HG03103 (cell line): ENCODE measurements at regions not wholly inside any gene's neighbourhood (a gene's known extent, or its start where the extent isn't known, plus 50 kb on each side); places are given as distances from the start of the nearest gene placed in this dataset.

ENCODE experiments used
- ATAC-seq: cut with Tn5 transposase; IDR thresholded peaks from one replicate; pipeline ENCODE4 v1.9.1; 2021; ENCODE audit warnings: low read depth; ENCODE audit not compliant: unreplicated experiment

DNA sequence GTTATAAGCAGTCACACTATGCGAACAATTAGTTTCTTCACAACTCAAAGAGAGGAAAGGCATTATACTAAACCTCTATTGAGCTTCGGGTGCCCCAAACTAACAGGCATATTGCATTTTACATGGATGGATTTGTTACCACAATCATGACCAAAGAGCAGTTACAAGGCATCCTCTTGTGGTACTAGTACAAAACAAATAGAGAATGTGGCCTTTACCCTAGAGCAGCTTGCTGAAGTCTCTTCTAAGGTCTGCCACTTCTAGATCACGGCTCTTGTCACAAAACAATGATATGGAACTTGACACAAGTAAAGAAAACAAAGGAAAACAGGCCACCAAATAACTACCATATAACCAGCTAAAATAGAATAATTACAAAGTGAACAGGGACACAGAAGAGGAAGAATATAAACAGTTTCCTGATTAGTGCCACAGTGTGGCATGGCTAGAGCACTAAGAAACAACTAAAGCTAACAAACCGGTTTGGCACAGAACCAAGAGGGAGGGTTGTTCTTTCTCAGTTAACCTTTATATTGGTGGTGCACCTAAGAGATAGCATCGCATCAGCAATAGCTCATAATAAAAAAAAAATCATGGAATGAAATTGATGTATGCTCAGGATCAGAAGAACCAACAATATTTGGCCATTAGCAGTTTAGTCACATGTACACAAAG lies 209.7 kb upstream of the ATP2B1 start:
- no peak for ATAC-seq

DNA sequence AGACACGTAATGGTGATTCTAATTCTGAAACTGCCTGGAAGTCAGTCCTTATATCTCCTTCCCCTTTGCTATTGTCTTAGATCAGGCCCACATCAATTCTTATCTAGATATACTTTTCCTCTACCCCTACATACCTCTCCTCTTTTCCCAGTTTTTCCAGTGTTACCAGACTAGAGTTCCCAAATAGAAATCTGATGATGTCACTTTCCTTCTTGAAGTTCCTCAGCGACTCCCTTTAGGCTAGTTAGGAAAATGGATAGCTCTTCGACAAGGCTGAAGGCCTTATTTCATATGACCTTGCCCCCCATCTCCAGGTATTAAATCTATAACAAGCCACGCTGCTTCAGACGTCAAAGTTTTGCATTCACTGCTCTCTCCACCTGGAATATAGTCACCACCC lies 201.1 kb upstream of the ATP2B1 start:
- ATAC-seq: no peak

GRCh38 chr12:89907659-89908058 lies 199.0 kb upstream of the ATP2B1 start:
- no peak for ATAC-seq

- no peak for ATAC-seq
These were observed 198.2 kb upstream of the ATP2B1 start for GRCh38 chr12:89906824-89907223.

GRCh38 chr12:89906178-89906577 lies 197.5 kb upstream of the ATP2B1 start:
- no peak for ATAC-seq

- ATAC-seq: no peak
These were observed 193.4 kb upstream of the ATP2B1 start for GRCh38 chr12:89901906-89902642.

GRCh38 chr12:89901319-89901718 lies 192.7 kb upstream of the ATP2B1 start:
- no peak for ATAC-seq

DNA sequence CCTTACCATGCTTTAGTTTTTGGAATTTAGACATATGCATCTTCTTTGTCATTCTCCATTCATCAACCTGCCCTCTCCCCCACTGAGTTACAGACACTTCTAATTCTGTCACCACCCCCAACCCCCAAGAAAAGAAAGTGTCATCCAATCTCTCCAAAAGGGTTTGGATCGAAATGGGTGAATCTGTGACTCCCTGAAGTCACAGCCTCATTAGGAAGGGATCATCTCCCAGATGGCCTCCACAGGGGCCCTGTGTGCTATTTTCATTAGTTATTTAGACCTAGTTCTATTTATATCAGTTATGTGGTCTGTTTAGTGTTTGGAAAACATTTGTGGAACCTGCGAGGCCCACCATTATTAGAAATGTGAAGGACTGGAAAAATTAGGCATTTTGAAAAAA lies 191.0 kb upstream of the ATP2B1 start:
- no peak for ATAC-seq

DNA sequence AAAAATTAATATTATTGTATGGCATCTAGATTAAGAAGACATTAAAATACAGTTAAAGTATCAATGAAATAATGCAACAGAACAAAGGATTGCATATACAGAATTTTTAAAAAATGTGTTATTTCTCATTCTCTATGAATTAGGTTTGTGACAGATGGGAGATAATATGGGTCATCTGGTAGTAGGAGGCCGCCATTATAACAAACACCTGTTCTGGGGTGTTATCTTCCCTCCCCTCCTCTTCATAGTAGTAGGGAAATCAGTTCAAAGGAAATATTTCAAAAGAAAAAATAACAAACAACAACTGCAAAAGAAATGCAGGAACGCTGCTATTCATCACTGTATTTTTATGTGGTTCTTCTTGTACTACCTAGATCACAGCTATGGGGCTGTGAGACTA lies 187.0 kb upstream of the ATP2B1 start:
- ATAC-seq: no peak

DNA sequence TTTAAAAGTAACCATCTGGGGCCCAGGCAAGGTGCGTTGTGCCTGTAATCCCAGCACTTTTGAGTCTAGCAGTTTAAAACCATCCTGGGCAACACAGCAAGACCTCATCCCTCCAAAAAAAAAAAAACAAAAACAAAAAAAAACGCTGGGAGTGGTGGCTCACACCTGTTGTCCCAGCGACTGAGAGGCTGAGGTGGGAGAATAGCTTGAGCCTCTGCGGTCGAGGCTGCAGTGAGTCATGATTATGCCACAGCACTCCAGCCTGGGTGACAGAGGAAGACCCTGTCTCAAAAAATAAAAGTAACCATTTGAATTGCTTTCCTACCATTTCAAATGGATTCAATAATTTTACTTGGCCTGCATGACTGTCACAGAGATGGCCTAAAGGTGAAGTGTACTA lies 186.5 kb upstream of the ATP2B1 start:
- ATAC-seq: no peak

DNA sequence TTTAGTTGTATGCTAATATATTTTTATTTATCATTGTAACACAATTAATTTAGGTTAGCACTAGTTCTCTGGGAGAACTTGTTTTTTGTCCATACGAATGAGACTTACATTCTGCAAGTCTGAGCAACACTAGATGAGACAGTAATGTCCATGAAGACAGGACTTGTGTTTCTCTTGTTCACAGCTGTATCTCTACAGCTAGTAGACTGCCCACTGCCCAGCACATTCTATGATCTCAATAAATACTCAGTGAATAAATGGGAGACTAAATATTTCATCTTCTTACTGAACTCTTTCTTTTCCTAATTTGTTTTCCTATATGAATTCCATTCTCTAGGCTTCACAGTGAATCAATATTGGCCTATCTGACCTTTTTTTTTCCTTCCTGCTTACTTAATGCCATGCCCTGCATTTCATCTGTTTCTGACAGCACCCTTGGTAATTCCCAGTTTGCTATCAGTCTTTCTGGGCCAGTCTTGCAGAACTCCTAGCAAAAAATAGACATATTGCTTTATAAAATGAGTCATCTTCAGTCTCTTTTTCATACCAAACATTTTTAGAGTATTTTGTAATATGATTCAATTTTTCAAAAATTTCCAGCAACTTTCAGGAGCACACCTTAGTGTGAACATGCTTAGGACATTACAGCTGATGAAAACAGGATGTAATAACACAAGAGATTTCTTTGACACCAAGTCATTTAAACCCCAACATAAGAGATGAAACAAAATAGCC lies 185.5 kb upstream of the ATP2B1 start:
- no peak for ATAC-seq

- ATAC-seq: no peak
These were observed 183.8 kb upstream of the ATP2B1 start for GRCh38 chr12:89892436-89892835.

DNA sequence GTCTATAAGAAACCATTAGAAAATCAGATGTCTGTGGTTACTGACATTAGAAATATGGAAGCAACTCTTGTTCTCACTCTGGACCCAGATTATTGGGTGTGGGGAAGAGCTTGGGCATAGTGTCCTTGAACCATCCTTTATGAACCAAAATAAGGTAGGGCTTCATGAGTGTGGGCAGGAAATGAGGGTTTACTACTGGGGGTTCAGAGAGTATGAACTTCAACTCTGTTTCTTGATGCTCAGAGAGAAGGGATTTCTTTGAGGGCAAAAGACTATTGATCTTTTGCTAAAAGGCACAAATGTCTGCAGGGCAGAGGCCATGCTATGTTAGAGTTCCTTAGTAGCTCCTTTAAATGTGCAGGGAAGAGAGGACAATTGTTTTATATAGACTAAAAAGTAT lies 183.3 kb upstream of the ATP2B1 start:
- no peak for ATAC-seq

- ATAC-seq: no peak
These were observed 181.5 kb upstream of the ATP2B1 start for GRCh38 chr12:89890161-89890560.

GRCh38 chr12:89889062-89889461 lies 180.4 kb upstream of the ATP2B1 start:
- ATAC-seq: no peak

GRCh38 chr12:89884952-89885351 lies 176.3 kb upstream of the ATP2B1 start:
- no peak for ATAC-seq

GRCh38 chr12:89884416-89884898 lies 175.8 kb upstream of the ATP2B1 start:
- ATAC-seq: no peak

GRCh38 chr12:89883630-89884389 lies 175.2 kb upstream of the ATP2B1 start:
- no peak for ATAC-seq

- no peak for ATAC-seq
These were observed 174.2 kb upstream of the ATP2B1 start for GRCh38 chr12:89882792-89883191.

DNA sequence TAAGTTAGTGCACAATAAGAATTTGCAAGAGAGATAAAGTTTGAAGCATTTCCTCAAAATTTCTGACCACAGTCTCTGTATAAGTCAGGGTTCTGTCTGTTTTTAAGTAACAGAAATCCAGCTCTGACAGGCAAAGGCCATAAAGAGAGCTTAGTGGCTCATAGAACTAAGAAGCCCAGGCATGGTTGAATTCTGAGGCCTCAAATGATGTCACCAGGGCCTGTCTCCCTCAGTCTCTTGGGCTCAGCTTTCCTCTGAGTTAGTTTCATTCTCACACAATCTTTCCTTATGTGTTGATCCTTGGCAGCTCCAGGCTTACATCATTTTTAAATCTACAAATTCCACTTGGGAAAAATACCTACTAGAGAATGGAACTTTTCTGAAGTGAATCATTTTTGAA lies 173.4 kb upstream of the ATP2B1 start:
- peak; percentile 36 for ATAC-seq
